Kidney (tissue), 13 donors: ENCODE measurements at regions not wholly inside any gene's neighbourhood (a gene's known extent, or its start where the extent isn't known, plus 50 kb on each side); places are given as distances from the start of the nearest gene placed in this dataset.

Experiments used
- DNase-seq, 5 donors: peaks; one replicate each; pipeline ENCODE4 v3.0.0-alpha.2; 2013 to 2020
- FAIRE-seq: peaks from 2 replicates; lab custom pipeline; 2012; peaks lifted over from hg19 to GRCh38; lab: Jason Lieb, UNC
- H3K27ac ChIP-seq, 2 donors: one replicate each; pipeline ENCODE4 v1.7.0; 2013; ENCODE audit warnings: low read depth in 2 of 2, low read length in 2 of 2, inconsistent platforms in 1 of 2
- H3K27me3 ChIP-seq: one replicate; pipeline ENCODE4 v1.7.1; 2013; ENCODE audit warnings: low read length, inconsistent platforms; ENCODE audit not compliant: control insufficient read depth, insufficient read depth
- H3K36me3 ChIP-seq, 3 donors: one replicate each; pipeline versions ENCODE4 v1.7.0 to v1.7.1; 2013; ENCODE audit warnings: low read length in 3 of 3, control low read depth in 1 of 3, inconsistent platforms in 1 of 3; ENCODE audit not compliant: insufficient read depth in 3 of 3, control insufficient read depth in 2 of 3
- H3K4me1 ChIP-seq, 3 donors: one replicate each; pipeline versions ENCODE4 v1.7.0 to v1.7.1; 2013; ENCODE audit warnings: low read length in 3 of 3, inconsistent platforms in 1 of 3, low read depth in 1 of 3; ENCODE audit not compliant: control insufficient read depth in 2 of 3, insufficient read depth in 2 of 3
- H3K4me3 ChIP-seq, 3 donors: one replicate each; pipeline versions ENCODE4 v1.7.0 to v1.8.1; 2013; ENCODE audit warnings: low read length in 3 of 3, control low read depth in 1 of 3, inconsistent platforms in 1 of 3
- H3K9ac ChIP-seq, 3 donors: one replicate each; pipeline versions ENCODE4 v1.7.0 to v1.7.1; 2013; ENCODE audit warnings: low read length in 3 of 3, control low read depth in 1 of 3, inconsistent platforms in 1 of 3
- H3K9me3 ChIP-seq, 3 donors: one replicate each; pipeline versions ENCODE4 v1.7.0 to v1.7.1; 2013; ENCODE audit warnings: low read length in 3 of 3, control low read depth in 1 of 3, inconsistent platforms in 1 of 3; ENCODE audit not compliant: control insufficient read depth in 2 of 3, insufficient read depth in 1 of 3
- CTCF ChIP-seq: IDR thresholded peaks from 3 replicates; pipeline ENCODE4 v1.5.1; 2012; ENCODE audit warnings: mild to moderate bottlenecking, moderate library complexity, borderline replicate concordance; ENCODE audit not compliant: insufficient read depth; ENCODE audit errors: extremely low read depth
- intact Hi-C: fragments of 100-400 bp; cut with DNase I; formaldehyde crosslinking; loops from one replicate; pipeline ENCODE4 v1.11.1; 2022
- donor health status: control.
- donor health status: control.
- donor health status: control.
- donor health status: control.
- donor health status: control.
- donor health status: DM: yes; HTN: yes; CAD: no.
- donor health status: Normal renal cell carcinoma (clear cell type).

DNA sequence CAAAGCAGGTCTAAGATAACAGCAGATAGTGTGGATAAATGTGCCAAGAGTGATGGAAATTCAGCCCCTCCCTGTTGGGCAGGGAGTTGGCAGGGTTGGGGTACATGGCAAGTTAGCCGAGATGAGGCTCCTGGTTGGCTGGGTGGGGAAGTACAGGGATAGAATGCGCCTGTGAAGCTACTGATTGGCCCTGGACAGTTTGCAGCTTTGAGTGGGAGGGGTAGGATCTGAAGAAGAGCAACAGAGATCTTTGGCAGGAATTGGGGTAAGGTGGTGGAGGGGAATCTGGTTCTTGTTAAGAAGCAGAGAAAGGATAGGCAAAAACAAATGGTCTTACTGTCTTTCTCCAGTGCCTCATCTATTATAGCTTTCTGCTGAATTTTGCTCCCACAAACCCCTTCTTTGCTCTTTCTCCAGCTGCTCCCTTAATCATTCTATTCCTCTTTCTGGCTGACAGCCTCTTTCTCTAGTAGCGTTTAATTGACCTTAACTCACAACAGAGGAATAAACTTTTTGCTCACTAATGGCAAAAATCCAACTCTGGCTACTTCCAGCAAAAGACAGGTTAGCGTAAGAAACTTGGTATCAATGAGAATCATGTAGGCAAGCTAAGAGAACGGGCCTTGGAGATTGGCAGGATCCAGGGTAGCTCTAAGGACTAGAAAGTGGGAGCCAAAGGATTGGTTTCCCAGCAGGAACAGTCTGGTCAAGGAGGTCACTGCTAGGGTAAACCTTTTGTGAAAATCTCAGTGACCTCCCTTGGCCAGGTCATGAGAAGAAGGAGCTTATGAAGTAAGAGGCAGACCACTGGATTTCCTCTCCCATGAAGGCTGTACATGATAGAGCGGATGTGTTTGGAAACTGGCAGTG, 86.3 kb upstream of the CARMIL1 start:
- peak overlapping the region; percentile 71 to 78 for H3K27ac ChIP-seq
- no peak overlapping the region for H3K9ac ChIP-seq
- DNase-seq (peak in 1 of 5 donors; percentile 21), FAIRE-seq (no peak)
- no peaks in the 10 kb centered on the region for H3K9me3 ChIP-seq
- peaks cover 7 to 11% (median 11%) of the 10 kb centered on the region in 3 donors for H3K4me1 ChIP-seq
- no peak for TF ChIP-seq CTCF
- H3K27me3 ChIP-seq, result no peaks in the 10 kb centered on the region
- intact Hi-C loops, result no loop called here
- H3K36me3 ChIP-seq, result no peaks in the 10 kb centered on the region
- peak overlapping the region in 1 of 3 donors; percentile 14 for H3K4me3 ChIP-seq

GRCh38 chr6:25193460-25194171, 85.6 kb upstream of the CARMIL1 start:
- TF ChIP-seq CTCF, result no peak
- DNase-seq, result peak in 2 of 5 donors; percentile 56 to 73
- peak overlapping the region in 1 of 2 donors; percentile 78 for H3K27ac ChIP-seq
- H3K36me3 ChIP-seq, result no peaks in the 10 kb centered on the region
- intact Hi-C loops, result no loop called here
- peaks cover 7 to 11% (median 11%) of the 10 kb centered on the region in 3 donors for H3K4me1 ChIP-seq
- H3K27me3 ChIP-seq, result no peaks in the 10 kb centered on the region
- FAIRE-seq, result peak; percentile 94
- H3K9me3 ChIP-seq, result no peaks in the 10 kb centered on the region
- no peak overlapping the region for H3K4me3 ChIP-seq
- H3K9ac ChIP-seq, result no peak overlapping the region

DNA sequence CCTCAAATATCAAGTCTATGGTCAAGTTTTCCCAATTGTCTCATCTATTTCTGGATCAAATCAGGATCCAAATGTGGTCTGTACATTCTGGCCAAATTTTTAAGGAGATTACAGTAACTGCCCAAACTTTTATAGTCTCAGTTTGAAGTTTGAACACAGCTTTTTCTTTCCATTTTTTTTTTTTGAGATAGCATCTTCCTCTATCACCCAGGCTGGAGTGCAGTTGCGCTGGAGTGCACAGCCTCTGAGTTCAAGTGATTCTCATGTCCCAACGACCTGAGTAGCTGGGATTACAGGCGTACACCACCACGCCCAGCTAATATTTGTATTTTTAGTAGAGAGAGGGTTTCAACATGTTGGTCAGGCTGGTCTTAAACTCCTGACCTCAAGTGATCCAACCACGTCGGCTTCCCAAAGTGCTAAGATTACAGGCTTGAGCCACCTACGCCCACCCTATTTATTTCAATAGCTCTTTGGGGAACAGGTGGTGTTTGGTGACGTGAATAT, 84.9 kb upstream of the CARMIL1 start:
- Histone ChIP-seq H3K4me3 (no peak overlapping the region), H3K27me3 (no peaks in the 10 kb centered on the region), H3K9me3 (no peaks in the 10 kb centered on the region), H3K27ac (peak overlapping the region in 1 of 2 donors; percentile 64), H3K36me3 (no peaks in the 10 kb centered on the region), H3K4me1 (peaks cover 7 to 11% (median 11%) of the 10 kb centered on the region in 3 donors), H3K9ac (no peak overlapping the region)
- no peak for DNase-seq
- no peak for TF ChIP-seq CTCF
- no peak for FAIRE-seq
- intact Hi-C loops, result no loop called here
